CD14-positive monocyte (primary cell): ENCODE measurements at regions not wholly inside any gene's neighbourhood (a gene's known extent, or its start where the extent isn't known, plus 50 kb on each side); places are given as distances from the start of the nearest gene placed in this dataset.
A peak's percentile ranks its signal among the peaks of the same experiment; 100 is the strongest.

Source experiments
- DNase-seq, 3 donors: peaks; one replicate each; pipeline ENCODE4 v3.0.0-alpha.2; 2011 to 2022
- H2AFZ ChIP-seq: 2 replicates; pipeline ENCODE4 v1.6.0; 2012; ENCODE audit warnings: mild to moderate bottlenecking, low read depth, low read length, inconsistent platforms; ENCODE audit not compliant: insufficient read depth, poor library complexity, severe bottlenecking
- H3K27ac ChIP-seq, 2 donors: 1 replicate in 1 of 2; 2 replicates in 1 of 2; pipeline ENCODE4 v1.5.1; 2012 to 2013; ENCODE audit warnings: low read length in 2 of 2, control low read depth in 1 of 2, inconsistent platforms in 1 of 2, low read depth in 1 of 2, mild to moderate bottlenecking in 1 of 2
- H3K27me3 ChIP-seq, 2 donors: one replicate each; pipeline versions ENCODE4 v1.6.0 to v1.6.1; 2011 to 2013; ENCODE audit warnings: low read length in 2 of 2; ENCODE audit not compliant: control insufficient read depth in 2 of 2, insufficient read depth in 2 of 2
- H3K36me3 ChIP-seq, 2 donors: replicated peaks in 1 of 2; 1 replicate in 1 of 2; 2 replicates in 1 of 2; pipeline versions ENCODE4 v1.5.1 to v1.6.1; 2012 to 2013; ENCODE audit warnings: low read length in 2 of 2, control low read depth in 1 of 2, inconsistent platforms in 1 of 2, mild to moderate bottlenecking in 1 of 2; ENCODE audit not compliant: insufficient read depth in 2 of 2, control insufficient read depth in 1 of 2
- H3K4me1 ChIP-seq, 2 donors: 1 replicate in 1 of 2; 2 replicates in 1 of 2; pipeline versions ENCODE4 v1.5.1 to v1.6.1; 2012 to 2013; ENCODE audit warnings: low read length in 2 of 2, control low read depth in 1 of 2, inconsistent platforms in 1 of 2, mild to moderate bottlenecking in 1 of 2, moderate library complexity in 1 of 2; ENCODE audit not compliant: insufficient read depth in 2 of 2, control insufficient read depth in 1 of 2
- H3K4me2 ChIP-seq: replicated peaks from 2 replicates; pipeline ENCODE3; 2012; ENCODE audit warnings: low read length, moderate library complexity, mild to moderate bottlenecking; ENCODE audit not compliant: poor library complexity, severe bottlenecking; ENCODE audit errors: extremely low read depth
- H3K4me3 ChIP-seq, 3 experiments: fragments of 200-600 bp in 1 of 3; sonication (generic) in 1 of 3; replicated peaks in 1 of 3; 1 replicate in 2 of 3; 2 replicates in 1 of 3; pipeline ENCODE4 v1.5.1; 2011 to 2013; ENCODE audit warnings: low read length in 3 of 3, mild to moderate bottlenecking in 3 of 3, control low read depth in 2 of 3, low read depth in 2 of 3, inconsistent platforms in 1 of 3, moderate library complexity in 1 of 3
- H3K79me2 ChIP-seq: 2 replicates; pipeline ENCODE4 v1.6.0; 2012; ENCODE audit warnings: mild to moderate bottlenecking, control low read depth, inconsistent platforms, low read length, moderate library complexity; ENCODE audit not compliant: insufficient read depth
- H3K9ac ChIP-seq: 2 replicates; pipeline ENCODE4 v1.6.0; 2017; ENCODE audit warnings: low read length, mild to moderate bottlenecking; ENCODE audit not compliant: insufficient read depth, poor library complexity, severe bottlenecking
- H3K9me3 ChIP-seq, 2 donors: replicated peaks in 1 of 2; 1 replicate in 1 of 2; 2 replicates in 1 of 2; pipeline versions ENCODE4 v1.5.1 to v1.6.1; 2012 to 2013; ENCODE audit warnings: low read length in 2 of 2, control low read depth in 1 of 2; ENCODE audit not compliant: control insufficient read depth in 1 of 2, insufficient read depth in 1 of 2
- H4K20me1 ChIP-seq: 2 replicates; pipeline ENCODE4 v1.6.0; 2012; ENCODE audit warnings: mild to moderate bottlenecking, low read length, control low read depth, moderate library complexity; ENCODE audit not compliant: insufficient read depth
- H3K27ac Mint-ChIP-seq, 7 donors: one replicate each; pipeline ENCODE4 v1.8.0; 2020; ENCODE audit warnings: mild to moderate bottlenecking in 7 of 7, mixed read lengths in 7 of 7, moderate library complexity in 6 of 7, inconsistent platforms in 2 of 7
- H3K27me3 Mint-ChIP-seq, 3 donors: one replicate each; pipeline ENCODE4 v1.8.0; 2021 to 2022; ENCODE audit warnings: low read depth in 3 of 3, mild to moderate bottlenecking in 3 of 3, mixed read lengths in 3 of 3, moderate library complexity in 3 of 3, inconsistent platforms in 1 of 3
- H3K36me3 Mint-ChIP-seq, 2 donors: one replicate each; pipeline ENCODE4 v1.8.0; 2020; ENCODE audit warnings: mixed read lengths in 2 of 2, inconsistent platforms in 1 of 2, mild to moderate bottlenecking in 1 of 2
- H3K4me1 Mint-ChIP-seq: one replicate; pipeline ENCODE4 v1.8.0; 2020; ENCODE audit warnings: mild to moderate bottlenecking, mixed read lengths
- H3K4me3 Mint-ChIP-seq, 2 donors: one replicate each; pipeline ENCODE4 v1.8.0; 2020; ENCODE audit warnings: mild to moderate bottlenecking in 2 of 2, mixed read lengths in 2 of 2, moderate library complexity in 1 of 2
- H3K9me3 Mint-ChIP-seq, 7 donors: one replicate each; pipeline ENCODE4 v1.8.0; 2020 to 2022; ENCODE audit warnings: mixed read lengths in 7 of 7, mild to moderate bottlenecking in 6 of 7, moderate library complexity in 6 of 7, inconsistent platforms in 2 of 7
- CTCF ChIP-seq: fragments of 200-600 bp; IDR thresholded peaks from one replicate; pipeline ENCODE4 v1.8.0; 2022; ENCODE audit warnings: antibody characterized with exemption, mild to moderate bottlenecking
- WGBS: methylation state at CpG from one replicate; pipeline ENCODE4 v1.1.5; 2013; ENCODE audit warnings: missing lambda C conversion rate; ENCODE audit not compliant: insufficient coverage; 5-methylcytosine and 5-hydroxymethylcytosine counted together
- intact Hi-C, 2 donors: fragments of 100-400 bp; cut with micrococcal nuclease; formaldehyde crosslinking; loops; one replicate each; pipeline versions ENCODE4 v1.15.0 to v1.15.1; 2023

DNA sequence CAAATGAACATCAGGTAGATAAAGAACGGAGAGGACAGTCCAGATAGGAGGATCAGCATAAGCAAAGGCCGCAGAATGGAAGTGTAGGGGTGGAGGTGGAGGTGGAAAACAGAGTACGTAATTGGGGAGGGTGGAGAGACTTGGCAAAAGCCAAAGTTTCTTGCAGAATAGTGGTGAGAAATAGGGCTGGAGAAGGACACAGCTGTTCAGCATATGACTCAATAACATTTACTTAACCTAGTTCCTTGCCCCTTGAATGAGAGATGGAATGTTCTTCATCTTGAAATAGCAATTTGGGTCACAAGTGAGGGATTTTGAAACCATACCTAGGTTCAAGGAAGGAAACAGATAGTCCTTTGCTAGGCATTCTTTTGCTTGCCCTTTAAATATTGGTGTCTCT, 235.9 kb upstream of the ARHGAP20 start:
- Mint-ChIP-seq H3K4me3 (no peak overlapping the region), H3K9me3 (peaks cover 0 to 5% (median 0%) of the 10 kb centered on the region in 7 donors), H3K27me3 (no peaks in the 10 kb centered on the region), H3K27ac (no peak overlapping the region), H3K4me1 (no peaks in the 10 kb centered on the region), H3K36me3 (no peaks in the 10 kb centered on the region)
- no peak for DNase-seq
- no peaks in the 10 kb centered on the region for H3K4me1 ChIP-seq
- TF ChIP-seq CTCF = no peak
- H3K9me3 ChIP-seq = no peaks in the 10 kb centered on the region
- no peak overlapping the region for H3K4me3 ChIP-seq
- no peaks in the 10 kb centered on the region for H4K20me1 ChIP-seq
- no peaks in the 10 kb centered on the region for H3K36me3 ChIP-seq
- intact Hi-C loops = no loop called here
- WGBS = 100% methylated on average over 2 of the region's 3 CpGs
- no peak overlapping the region for H3K27ac ChIP-seq
- no peak overlapping the region for H2AFZ ChIP-seq
- no peak overlapping the region for H3K4me2 ChIP-seq
- no peaks in the 10 kb centered on the region for H3K79me2 ChIP-seq
- H3K27me3 ChIP-seq = no peaks in the 10 kb centered on the region
- H3K9ac ChIP-seq = no peak overlapping the region

DNA sequence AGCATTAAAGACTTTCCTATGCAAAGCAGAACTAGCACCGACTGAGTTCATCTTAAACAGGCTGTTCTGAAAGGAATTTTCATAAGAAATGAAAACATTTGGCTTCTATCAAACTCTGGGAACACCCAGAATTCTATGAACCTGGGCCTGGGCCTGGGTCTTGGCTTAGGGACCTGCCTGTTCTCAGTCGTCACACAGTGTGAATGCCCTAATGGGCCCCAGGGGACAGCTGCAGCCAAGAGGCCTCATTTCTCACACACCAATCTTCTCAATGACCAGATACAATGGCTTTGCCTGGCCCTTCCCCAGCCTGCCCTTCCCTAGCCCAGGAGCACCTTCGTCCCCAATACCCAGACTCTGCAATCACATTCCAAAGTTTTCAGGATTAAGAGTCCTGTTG, 234.9 kb upstream of the ARHGAP20 start:
- H3K4me1 Mint-ChIP-seq = no peaks in the 10 kb centered on the region
- H3K36me3 ChIP-seq = no peaks in the 10 kb centered on the region
- DNase-seq = no peak
- no peaks in the 10 kb centered on the region for H3K27me3 Mint-ChIP-seq
- H3K36me3 Mint-ChIP-seq = no peaks in the 10 kb centered on the region
- 92% methylated on average over 3 of the region's 3 CpGs for WGBS
- no peaks in the 10 kb centered on the region for H3K9me3 ChIP-seq
- H3K4me2 ChIP-seq = no peak overlapping the region
- no peak overlapping the region for H3K4me3 ChIP-seq
- H3K4me3 Mint-ChIP-seq = no peak overlapping the region
- no peak overlapping the region for H2AFZ ChIP-seq
- no peak for TF ChIP-seq CTCF
- no peaks in the 10 kb centered on the region for H4K20me1 ChIP-seq
- H3K79me2 ChIP-seq = no peaks in the 10 kb centered on the region
- H3K9me3 Mint-ChIP-seq = peaks cover 0 to 7% (median 0%) of the 10 kb centered on the region in 7 donors
- no peaks in the 10 kb centered on the region for H3K27me3 ChIP-seq
- intact Hi-C loops = no loop called here
- no peaks in the 10 kb centered on the region for H3K4me1 ChIP-seq
- H3K27ac ChIP-seq = no peak overlapping the region
- no peak overlapping the region for H3K9ac ChIP-seq
- H3K27ac Mint-ChIP-seq = peak overlapping the region in 1 of 7 donors; percentile 9
